ENCODE measurements at regions not wholly inside any gene's neighbourhood (a gene's known extent, or its start where the extent isn't known, plus 50 kb on each side); places are given as distances from the start of the nearest gene placed in this dataset.

GRCh38 chr5:135139381-135140134, 105.5 kb upstream of the PITX1 start:
- no peak overlapping the region for H3K27ac Mint-ChIP-seq
- CTCF ChIA-PET: no interaction called here
- no peaks in the 10 kb centered on the region for H3K9me3 Mint-ChIP-seq
- POLR2A ChIA-PET: no interaction called here
- no peaks in the 10 kb centered on the region for H3K36me3 Mint-ChIP-seq (ENCODE audit: low read depth)
- H3K4me1 Mint-ChIP-seq (ENCODE audit: low read depth): no peaks in the 10 kb centered on the region
- no peaks in the 10 kb centered on the region for H3K27me3 Mint-ChIP-seq
- TF ChIP-seq, protein P1, sequence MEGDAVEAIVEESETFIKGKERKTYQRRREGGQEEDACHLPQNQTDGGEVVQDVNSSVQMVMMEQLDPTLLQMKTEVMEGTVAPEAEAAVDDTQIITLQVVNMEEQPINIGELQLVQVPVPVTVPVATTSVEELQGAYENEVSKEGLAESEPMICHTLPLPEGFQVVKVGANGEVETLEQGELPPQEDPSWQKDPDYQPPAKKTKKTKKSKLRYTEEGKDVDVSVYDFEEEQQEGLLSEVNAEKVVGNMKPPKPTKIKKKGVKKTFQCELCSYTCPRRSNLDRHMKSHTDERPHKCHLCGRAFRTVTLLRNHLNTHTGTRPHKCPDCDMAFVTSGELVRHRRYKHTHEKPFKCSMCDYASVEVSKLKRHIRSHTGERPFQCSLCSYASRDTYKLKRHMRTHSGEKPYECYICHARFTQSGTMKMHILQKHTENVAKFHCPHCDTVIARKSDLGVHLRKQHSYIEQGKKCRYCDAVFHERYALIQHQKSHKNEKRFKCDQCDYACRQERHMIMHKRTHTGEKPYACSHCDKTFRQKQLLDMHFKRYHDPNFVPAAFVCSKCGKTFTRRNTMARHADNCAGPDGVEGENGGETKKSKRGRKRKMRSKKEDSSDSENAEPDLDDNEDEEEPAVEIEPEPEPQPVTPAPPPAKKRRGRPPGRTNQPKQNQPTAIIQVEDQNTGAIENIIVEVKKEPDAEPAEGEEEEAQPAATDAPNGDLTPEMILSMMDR (IDR thresholded peaks at IDR 0.05): no peak
- no peak for ATAC-seq
- no peak overlapping the region for H3K4me3 Mint-ChIP-seq
- intact Hi-C loops (cut with micrococcal nuclease): no loop called here
- DNase-seq: no peak

- Mint-ChIP-seq H3K36me3 (ENCODE audit: low read depth) (no peaks in the 10 kb centered on the region), H3K9me3 (no peaks in the 10 kb centered on the region), H3K4me1 (ENCODE audit: low read depth) (no peaks in the 10 kb centered on the region), H3K27ac (no peak overlapping the region), H3K27me3 (no peaks in the 10 kb centered on the region), H3K4me3 (no peak overlapping the region)
- ChIA-PET POLR2A (interaction anchor here (0.7 kb wide), 1 partner anchor 47 kb away, joined by 3 read pairs; no protein-coding TSS in a partner anchor), CTCF (no interaction called here)
- intact Hi-C loops (cut with micrococcal nuclease): no loop called here
- TF ChIP-seq, protein P1 (IDR thresholded peaks at IDR 0.05): no peak
- ATAC-seq (no peak), DNase-seq (no peak)
Measured at GRCh38 chr5:135138116-135138850, 104.3 kb upstream of the PITX1 start.

GRCh38 chr5:135137146-135137915, 103.3 kb upstream of the PITX1 start:
- ATAC-seq (no peak), DNase-seq (no peak)
- Mint-ChIP-seq H3K4me1 (ENCODE audit: low read depth) (no peaks in the 10 kb centered on the region), H3K9me3 (no peaks in the 10 kb centered on the region), H3K36me3 (ENCODE audit: low read depth) (no peaks in the 10 kb centered on the region), H3K27ac (no peak overlapping the region), H3K4me3 (no peak overlapping the region), H3K27me3 (no peaks in the 10 kb centered on the region)
- ChIA-PET CTCF (no interaction called here), POLR2A (interaction anchor here (0.7 kb wide), 1 partner anchor 48 kb away, joined by 3 read pairs; no protein-coding TSS in a partner anchor)
- TF ChIP-seq, protein P1 (IDR thresholded peaks at IDR 0.05): no peak
- intact Hi-C loops (cut with micrococcal nuclease): no loop called here

DNA sequence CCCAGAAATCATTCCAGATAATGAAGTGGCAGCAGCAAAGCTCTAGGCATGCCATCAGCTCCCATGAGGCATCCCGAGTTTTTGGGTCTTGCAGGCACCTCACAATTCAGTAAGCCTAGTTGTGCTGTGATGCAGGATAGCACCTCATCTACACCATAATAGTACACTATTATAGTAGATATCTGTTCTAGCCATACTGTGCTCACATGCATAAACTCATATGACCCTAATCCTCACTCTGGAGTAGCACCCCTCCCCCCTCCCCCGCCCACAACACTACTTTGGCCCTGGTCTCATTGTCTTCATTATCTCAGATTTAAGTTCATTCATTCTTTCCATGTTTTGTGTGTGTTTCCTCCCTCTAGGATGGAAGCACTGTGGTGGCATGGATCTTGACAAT, 102.5 kb upstream of the PITX1 start:
- no peaks in the 10 kb centered on the region for H3K27me3 Mint-ChIP-seq
- ChIA-PET CTCF (no interaction called here), POLR2A (no interaction called here)
- TF ChIP-seq, protein P1 (IDR thresholded peaks at IDR 0.05): no peak
- DNase-seq (no peak), ATAC-seq (no peak)
- H3K27ac Mint-ChIP-seq: no peak overlapping the region
- H3K4me1 Mint-ChIP-seq (ENCODE audit: low read depth): no peaks in the 10 kb centered on the region
- H3K4me3 Mint-ChIP-seq: no peak overlapping the region
- intact Hi-C loops (cut with micrococcal nuclease): no loop called here
- no peaks in the 10 kb centered on the region for H3K9me3 Mint-ChIP-seq
- no peaks in the 10 kb centered on the region for H3K36me3 Mint-ChIP-seq (ENCODE audit: low read depth)
